H1 (cell line): ENCODE measurements at regions not wholly inside any gene's neighbourhood (a gene's known extent, or its start where the extent isn't known, plus 50 kb on each side); places are given as distances from the start of the nearest gene placed in this dataset.

Experiments
- EP300 ChIP-seq, 2 experiments: IDR thresholded peaks; 1 replicate in 1 of 2; 2 replicates in 1 of 2; pipeline ENCODE4 v1.6.1; 2011 to 2012; ENCODE audit warnings: low read depth in 2 of 2, low read length in 2 of 2, mild to moderate bottlenecking in 2 of 2, borderline replicate concordance in 1 of 2, inconsistent platforms in 1 of 2, moderate library complexity in 1 of 2
- GTF2F1 ChIP-seq: IDR thresholded peaks from 2 replicates; pipeline ENCODE4 v1.6.1; 2012; ENCODE audit warnings: low read depth, low read length, improper control_type of control experiment, borderline replicate concordance
- POLR2AphosphoS5 ChIP-seq: IDR thresholded peaks from 2 replicates; pipeline ENCODE4 v1.6.1; 2011; ENCODE audit warnings: low read depth, low read length
- SIN3A ChIP-seq, 2 experiments: IDR thresholded peaks in 1 of 2; conservative IDR thresholded peaks in 1 of 2; 2 replicates each; pipeline ENCODE4 v1.6.1; 2011 to 2012; ENCODE audit warnings: low read length in 2 of 2, improper control_type of control experiment in 1 of 2, low read depth in 1 of 2, mild to moderate bottlenecking in 1 of 2
- TF ChIP-seq, protein P1 (sequence below), 3 experiments: IDR thresholded peaks; 1 replicate in 2 of 3; 2 replicates in 1 of 3; pipeline versions ENCODE4 v1.5.1 to v1.6.1; 2011; ENCODE audit warnings: low read length in 3 of 3, mild to moderate bottlenecking in 3 of 3, inconsistent platforms in 2 of 3, low read depth in 1 of 3, moderate library complexity in 1 of 3; ENCODE audit not compliant: insufficient read depth in 1 of 3; ENCODE audit errors: control extremely low read depth in 1 of 3

- TF ChIP-seq, protein P1, sequence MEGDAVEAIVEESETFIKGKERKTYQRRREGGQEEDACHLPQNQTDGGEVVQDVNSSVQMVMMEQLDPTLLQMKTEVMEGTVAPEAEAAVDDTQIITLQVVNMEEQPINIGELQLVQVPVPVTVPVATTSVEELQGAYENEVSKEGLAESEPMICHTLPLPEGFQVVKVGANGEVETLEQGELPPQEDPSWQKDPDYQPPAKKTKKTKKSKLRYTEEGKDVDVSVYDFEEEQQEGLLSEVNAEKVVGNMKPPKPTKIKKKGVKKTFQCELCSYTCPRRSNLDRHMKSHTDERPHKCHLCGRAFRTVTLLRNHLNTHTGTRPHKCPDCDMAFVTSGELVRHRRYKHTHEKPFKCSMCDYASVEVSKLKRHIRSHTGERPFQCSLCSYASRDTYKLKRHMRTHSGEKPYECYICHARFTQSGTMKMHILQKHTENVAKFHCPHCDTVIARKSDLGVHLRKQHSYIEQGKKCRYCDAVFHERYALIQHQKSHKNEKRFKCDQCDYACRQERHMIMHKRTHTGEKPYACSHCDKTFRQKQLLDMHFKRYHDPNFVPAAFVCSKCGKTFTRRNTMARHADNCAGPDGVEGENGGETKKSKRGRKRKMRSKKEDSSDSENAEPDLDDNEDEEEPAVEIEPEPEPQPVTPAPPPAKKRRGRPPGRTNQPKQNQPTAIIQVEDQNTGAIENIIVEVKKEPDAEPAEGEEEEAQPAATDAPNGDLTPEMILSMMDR (IDR thresholded peaks at IDR 0.05; ENCODE audit: control extremely low read depth in 1 of 3, insufficient read depth in 1 of 3, low read depth in 1 of 3, low read length in 3 of 3) = no peak
- no peak for TF ChIP-seq EP300 (IDR thresholded peaks at IDR 0.05; ENCODE audit: borderline replicate concordance in 1 of 2, low read depth in 2 of 2, low read length in 2 of 2)
- TF ChIP-seq SIN3A (conservative IDR thresholded peaks at IDR 0.05 in 1 of 2, IDR thresholded peaks at IDR 0.05 in 1 of 2; ENCODE audit: low read depth in 1 of 2, low read length in 2 of 2) = no peak
- TF ChIP-seq GTF2F1 = no peak
- TF ChIP-seq POLR2AphosphoS5 = no peak
These were observed 745.5 kb downstream of the LRRIQ3 start for GRCh38 chr1:73452522-73452921.
